ENCODE measurements at regions not wholly inside any gene's neighbourhood (a gene's known extent, or its start where the extent isn't known, plus 50 kb on each side); places are given as distances from the start of the nearest gene placed in this dataset.
A peak's percentile ranks its signal among the peaks of the same experiment; 100 is the strongest.

GRCh38 chr6:26241033-26241895, 123.7 kb upstream of the BTN3A2 start:
- 47% methylated on average over 38 of the region's 38 CpGs for WGBS, 2 donors
- peak overlapping the region; percentile 83 to 96 for H3K27ac ChIP-seq (ENCODE audit: low read depth in 2 of 2, low read length in 1 of 2)
- H3K36me3 ChIP-seq (ENCODE audit: control insufficient read depth in 2 of 2, insufficient read depth in 2 of 2, low read length in 1 of 2): no peaks in the 10 kb centered on the region
- H3K9me3 ChIP-seq (ENCODE audit: control insufficient read depth in 2 of 2, insufficient read depth in 1 of 2, low read depth in 1 of 2, low read length in 1 of 2): no peaks in the 10 kb centered on the region
- peak overlapping the region; percentile 59 for H3K4me3 ChIP-seq (ENCODE audit: low read depth in 1 of 2, low read length in 2 of 2)
- no peaks in the 10 kb centered on the region for H3K4me1 ChIP-seq (ENCODE audit: control insufficient read depth in 2 of 2, insufficient read depth in 2 of 2, low read length in 1 of 2)
- H3K27me3 ChIP-seq (ENCODE audit: control insufficient read depth in 1 of 2, insufficient read depth in 2 of 2, low read length in 2 of 2): no peaks in the 10 kb centered on the region

- peak overlapping the region in 1 of 2 donors; percentile 15 for H3K27ac ChIP-seq (ENCODE audit: low read depth in 2 of 2, low read length in 1 of 2)
- no peaks in the 10 kb centered on the region for H3K4me1 ChIP-seq (ENCODE audit: control insufficient read depth in 2 of 2, insufficient read depth in 2 of 2, low read length in 1 of 2)
Observed at GRCh38 chr6:26243132-26243531, 121.9 kb upstream of the BTN3A2 start.

GRCh38 chr6:26243752-26244151, 121.2 kb upstream of the BTN3A2 start:
- Histone ChIP-seq H3K27ac (ENCODE audit: low read depth in 2 of 2, low read length in 1 of 2) (no peak overlapping the region), H3K36me3 (ENCODE audit: control insufficient read depth in 2 of 2, insufficient read depth in 2 of 2, low read length in 1 of 2) (no peaks in the 10 kb centered on the region), H3K27me3 (ENCODE audit: control insufficient read depth in 1 of 2, insufficient read depth in 2 of 2, low read length in 2 of 2) (no peaks in the 10 kb centered on the region), H3K9me3 (ENCODE audit: control insufficient read depth in 2 of 2, insufficient read depth in 1 of 2, low read depth in 1 of 2, low read length in 1 of 2) (no peaks in the 10 kb centered on the region), H3K4me3 (ENCODE audit: low read depth in 1 of 2, low read length in 2 of 2) (no peak overlapping the region), H3K4me1 (ENCODE audit: control insufficient read depth in 2 of 2, insufficient read depth in 2 of 2, low read length in 1 of 2) (no peaks in the 10 kb centered on the region)
- WGBS, 2 donors: 78 to 88% methylated on average over 2 of the region's 2 CpGs

More at GRCh38 chr6:26243132-26243531, 121.9 kb upstream of the BTN3A2 start:
- H3K36me3 ChIP-seq (ENCODE audit: control insufficient read depth in 2 of 2, insufficient read depth in 2 of 2, low read length in 1 of 2): no peaks in the 10 kb centered on the region
- H3K9me3 ChIP-seq (ENCODE audit: control insufficient read depth in 2 of 2, insufficient read depth in 1 of 2, low read depth in 1 of 2, low read length in 1 of 2): no peaks in the 10 kb centered on the region
- H3K27me3 ChIP-seq (ENCODE audit: control insufficient read depth in 1 of 2, insufficient read depth in 2 of 2, low read length in 2 of 2): no peaks in the 10 kb centered on the region
- WGBS, 2 donors: 64 to 68% methylated on average over 2 of the region's 2 CpGs
- no peak overlapping the region for H3K4me3 ChIP-seq (ENCODE audit: low read depth in 1 of 2, low read length in 2 of 2)

- no peaks in the 10 kb centered on the region for H3K9me3 ChIP-seq (ENCODE audit: control insufficient read depth in 2 of 2, insufficient read depth in 1 of 2, low read depth in 1 of 2, low read length in 1 of 2)
- WGBS, 2 donors: 87 to 93% methylated on average over 7 of the region's 7 CpGs
- H3K4me1 ChIP-seq (ENCODE audit: control insufficient read depth in 2 of 2, insufficient read depth in 2 of 2, low read length in 1 of 2): peaks cover 0 to 2% of the 10 kb centered on the region in 2 donors
- H3K36me3 ChIP-seq (ENCODE audit: control insufficient read depth in 2 of 2, insufficient read depth in 2 of 2, low read length in 1 of 2): no peaks in the 10 kb centered on the region
- H3K4me3 ChIP-seq (ENCODE audit: low read depth in 1 of 2, low read length in 2 of 2): no peak overlapping the region
- H3K27ac ChIP-seq (ENCODE audit: low read depth in 2 of 2, low read length in 1 of 2): no peak overlapping the region
- no peaks in the 10 kb centered on the region for H3K27me3 ChIP-seq (ENCODE audit: control insufficient read depth in 1 of 2, insufficient read depth in 2 of 2, low read length in 2 of 2)
Observed at GRCh38 chr6:26246058-26246457, 118.9 kb upstream of the BTN3A2 start.

GRCh38 chr6:26246553-26246952, 118.4 kb upstream of the BTN3A2 start:
- H3K27me3 ChIP-seq (ENCODE audit: control insufficient read depth in 1 of 2, insufficient read depth in 2 of 2, low read length in 2 of 2): no peaks in the 10 kb centered on the region
- H3K4me1 ChIP-seq (ENCODE audit: control insufficient read depth in 2 of 2, insufficient read depth in 2 of 2, low read length in 1 of 2): peaks cover 0 to 2% of the 10 kb centered on the region in 2 donors
- 98% methylated on average over 28 of the region's 28 CpGs for WGBS, 2 donors
- no peaks in the 10 kb centered on the region for H3K36me3 ChIP-seq (ENCODE audit: control insufficient read depth in 2 of 2, insufficient read depth in 2 of 2, low read length in 1 of 2)
- no peaks in the 10 kb centered on the region for H3K9me3 ChIP-seq (ENCODE audit: control insufficient read depth in 2 of 2, insufficient read depth in 1 of 2, low read depth in 1 of 2, low read length in 1 of 2)
- no peak overlapping the region for H3K4me3 ChIP-seq (ENCODE audit: low read depth in 1 of 2, low read length in 2 of 2)
- H3K27ac ChIP-seq (ENCODE audit: low read depth in 2 of 2, low read length in 1 of 2): no peak overlapping the region

- H3K9me3 ChIP-seq (ENCODE audit: control insufficient read depth in 2 of 2, insufficient read depth in 1 of 2, low read depth in 1 of 2, low read length in 1 of 2): no peaks in the 10 kb centered on the region
- H3K4me3 ChIP-seq (ENCODE audit: low read depth in 1 of 2, low read length in 2 of 2): peak overlapping the region; percentile 68 to 69
- peaks cover 0 to 2% of the 10 kb centered on the region in 2 donors for H3K4me1 ChIP-seq (ENCODE audit: control insufficient read depth in 2 of 2, insufficient read depth in 2 of 2, low read length in 1 of 2)
- H3K27me3 ChIP-seq (ENCODE audit: control insufficient read depth in 1 of 2, insufficient read depth in 2 of 2, low read length in 2 of 2): no peaks in the 10 kb centered on the region
- H3K36me3 ChIP-seq (ENCODE audit: control insufficient read depth in 2 of 2, insufficient read depth in 2 of 2, low read length in 1 of 2): no peaks in the 10 kb centered on the region
- peak overlapping the region; percentile 92 to 94 for H3K27ac ChIP-seq (ENCODE audit: low read depth in 2 of 2, low read length in 1 of 2)
- WGBS, 2 donors: 0% methylated on average over 13 of the region's 13 CpGs
Observed at GRCh38 chr6:26249707-26249956, 115.4 kb upstream of the BTN3A2 start.

- H3K36me3 ChIP-seq (ENCODE audit: control insufficient read depth in 2 of 2, insufficient read depth in 2 of 2, low read length in 1 of 2): no peaks in the 10 kb centered on the region
- no peaks in the 10 kb centered on the region for H3K9me3 ChIP-seq (ENCODE audit: control insufficient read depth in 2 of 2, insufficient read depth in 1 of 2, low read depth in 1 of 2, low read length in 1 of 2)
- WGBS, 2 donors: 1% methylated on average over 43 of the region's 43 CpGs
- H3K4me3 ChIP-seq (ENCODE audit: low read depth in 1 of 2, low read length in 2 of 2): peak overlapping the region; percentile 68 to 69
- H3K27ac ChIP-seq (ENCODE audit: low read depth in 2 of 2, low read length in 1 of 2): peak overlapping the region; percentile 92 to 94
- H3K27me3 ChIP-seq (ENCODE audit: control insufficient read depth in 1 of 2, insufficient read depth in 2 of 2, low read length in 2 of 2): no peaks in the 10 kb centered on the region
- peaks cover 0 to 2% of the 10 kb centered on the region in 2 donors for H3K4me1 ChIP-seq (ENCODE audit: control insufficient read depth in 2 of 2, insufficient read depth in 2 of 2, low read length in 1 of 2)
Observed at GRCh38 chr6:26249957-26250697, 114.9 kb upstream of the BTN3A2 start.

GRCh38 chr6:26250698-26251044, 114.3 kb upstream of the BTN3A2 start:
- WGBS, 2 donors: 0 to 1% methylated on average over 9 of the region's 9 CpGs
- no peaks in the 10 kb centered on the region for H3K27me3 ChIP-seq (ENCODE audit: control insufficient read depth in 1 of 2, insufficient read depth in 2 of 2, low read length in 2 of 2)
- peak overlapping the region; percentile 92 to 94 for H3K27ac ChIP-seq (ENCODE audit: low read depth in 2 of 2, low read length in 1 of 2)

GRCh38 chr6:26251354-26252076, 113.5 kb upstream of the BTN3A2 start:
- Histone ChIP-seq H3K9me3 (ENCODE audit: control insufficient read depth in 2 of 2, insufficient read depth in 1 of 2, low read depth in 1 of 2, low read length in 1 of 2) (no peaks in the 10 kb centered on the region), H3K27ac (ENCODE audit: low read depth in 2 of 2, low read length in 1 of 2) (peak overlapping the region; percentile 92), H3K4me3 (ENCODE audit: low read depth in 1 of 2, low read length in 2 of 2) (peak overlapping the region; percentile 68 to 81), H3K4me1 (ENCODE audit: control insufficient read depth in 2 of 2, insufficient read depth in 2 of 2, low read length in 1 of 2) (peaks cover 0 to 2% of the 10 kb centered on the region in 2 donors), H3K36me3 (ENCODE audit: control insufficient read depth in 2 of 2, insufficient read depth in 2 of 2, low read length in 1 of 2) (no peaks in the 10 kb centered on the region), H3K27me3 (ENCODE audit: control insufficient read depth in 1 of 2, insufficient read depth in 2 of 2, low read length in 2 of 2) (no peaks in the 10 kb centered on the region)
- WGBS, 2 donors: 1% methylated on average over 32 of the region's 32 CpGs

More at GRCh38 chr6:26250698-26251044, 114.3 kb upstream of the BTN3A2 start:
- H3K36me3 ChIP-seq (ENCODE audit: control insufficient read depth in 2 of 2, insufficient read depth in 2 of 2, low read length in 1 of 2): no peaks in the 10 kb centered on the region
- peak overlapping the region; percentile 68 to 69 for H3K4me3 ChIP-seq (ENCODE audit: low read depth in 1 of 2, low read length in 2 of 2)
- H3K9me3 ChIP-seq (ENCODE audit: control insufficient read depth in 2 of 2, insufficient read depth in 1 of 2, low read depth in 1 of 2, low read length in 1 of 2): no peaks in the 10 kb centered on the region
- peaks cover 0 to 2% of the 10 kb centered on the region in 2 donors for H3K4me1 ChIP-seq (ENCODE audit: control insufficient read depth in 2 of 2, insufficient read depth in 2 of 2, low read length in 1 of 2)
